CD8-positive, alpha-beta memory T cell (primary cell): ENCODE measurements at regions not wholly inside any gene's neighbourhood (a gene's known extent, or its start where the extent isn't known, plus 50 kb on each side); places are given as distances from the start of the nearest gene placed in this dataset.
"Not testable (repeated sequence)": the region's sequence is repeated elsewhere in the genome, so short reads cannot be mapped to it uniquely, and the experiment has no call there.

Experiments
- CTCF ChIA-PET: fragments of 350-600 bp; sonication (Branson Sonifier 250); formaldehyde crosslinking; loops from one replicate; lab custom pipeline; 2021; ENCODE audit warnings: antibody characterized with exemption; lab: Charles Lee
- POLR2A ChIA-PET: fragments of 350-600 bp; sonication (Branson Sonifier 250); formaldehyde crosslinking; loops from one replicate; lab custom pipeline; 2021; ENCODE audit warnings: antibody characterized with exemption; lab: Charles Lee
- DNase-seq, 5 donors: peaks; one replicate each; pipeline versions ENCODE4 v3.0.0 to v3.0.0-alpha.2; 2020 to 2022; ENCODE audit warnings: mixed read lengths in 1 of 5
- H3K27ac ChIP-seq: one replicate; pipeline ENCODE4 v1.7.0; 2013; ENCODE audit warnings: low read depth, mild to moderate bottlenecking, low read length, moderate library complexity
- H3K27me3 ChIP-seq: 2 replicates; pipeline ENCODE4 v1.7.0; 2013; ENCODE audit warnings: low read length, mild to moderate bottlenecking; ENCODE audit not compliant: insufficient read depth, poor library complexity, severe bottlenecking
- H3K36me3 ChIP-seq: 2 replicates; pipeline ENCODE4 v1.7.0; 2013; ENCODE audit warnings: mild to moderate bottlenecking, low read length, moderate library complexity; ENCODE audit not compliant: insufficient read depth
- H3K4me1 ChIP-seq: 2 replicates; pipeline ENCODE4 v1.7.0; 2013; ENCODE audit warnings: mild to moderate bottlenecking, low read length, moderate library complexity; ENCODE audit not compliant: insufficient read depth
- H3K4me3 ChIP-seq: 2 replicates; pipeline ENCODE4 v1.7.0; 2013; ENCODE audit warnings: mild to moderate bottlenecking, low read length
- H3K9me3 ChIP-seq: 2 replicates; pipeline ENCODE4 v1.7.0; 2013; ENCODE audit warnings: mild to moderate bottlenecking, low read length
- H3K27ac Mint-ChIP-seq, 8 donors: one replicate each; pipeline ENCODE4 v1.8.0; 2020 to 2021; ENCODE audit warnings: mixed read lengths in 8 of 8, mild to moderate bottlenecking in 6 of 8, inconsistent platforms in 3 of 8, moderate library complexity in 3 of 8
- H3K27me3 Mint-ChIP-seq, 2 donors: one replicate each; pipeline ENCODE4 v1.8.0; 2020 to 2021; ENCODE audit warnings: mixed read lengths in 2 of 2, mild to moderate bottlenecking in 1 of 2, moderate library complexity in 1 of 2
- H3K36me3 Mint-ChIP-seq, 3 donors: one replicate each; pipeline ENCODE4 v1.8.0; 2020 to 2021; ENCODE audit warnings: mixed read lengths in 3 of 3, inconsistent platforms in 1 of 3, mild to moderate bottlenecking in 1 of 3
- H3K4me1 Mint-ChIP-seq, 3 donors: one replicate each; pipeline ENCODE4 v1.8.0; 2020 to 2021; ENCODE audit warnings: mixed read lengths in 3 of 3, inconsistent platforms in 1 of 3, mild to moderate bottlenecking in 1 of 3
- H3K4me3 Mint-ChIP-seq, 7 donors: one replicate each; pipeline ENCODE4 v1.8.0; 2020 to 2021; ENCODE audit warnings: mixed read lengths in 7 of 7, mild to moderate bottlenecking in 6 of 7, moderate library complexity in 4 of 7, inconsistent platforms in 2 of 7
- H3K9me3 Mint-ChIP-seq, 5 donors: one replicate each; pipeline ENCODE4 v1.8.0; 2020 to 2022; ENCODE audit warnings: mixed read lengths in 5 of 5, mild to moderate bottlenecking in 3 of 5, moderate library complexity in 2 of 5, inconsistent platforms in 1 of 5

GRCh38 chr3:176051766-176052165 lies 1145.5 kb downstream of the TBL1XR1 start:
- Mint-ChIP-seq H3K36me3 (no peaks in the 10 kb centered on the region), H3K9me3 (peaks cover 0 to 24% (median 2%) of the 10 kb centered on the region in 5 donors), H3K27me3 (no peaks in the 10 kb centered on the region), H3K4me3 (no peak overlapping the region), H3K27ac (no peak overlapping the region), H3K4me1 (no peaks in the 10 kb centered on the region)
- POLR2A ChIA-PET = no interaction called here
- no peak overlapping the region for H3K27ac ChIP-seq
- DNase-seq = no peak
- CTCF ChIA-PET = no interaction called here
- no peaks in the 10 kb centered on the region for H3K36me3 ChIP-seq
- no peaks in the 10 kb centered on the region for H3K27me3 ChIP-seq
- H3K9me3 ChIP-seq = no peaks in the 10 kb centered on the region
- H3K4me1 ChIP-seq = no peaks in the 10 kb centered on the region
- H3K4me3 ChIP-seq = no peak overlapping the region

- no peaks in the 10 kb centered on the region for H3K4me1 Mint-ChIP-seq
- H3K36me3 ChIP-seq = no peaks in the 10 kb centered on the region
- ChIA-PET CTCF (no interaction called here), POLR2A (no interaction called here)
- H3K27ac Mint-ChIP-seq = no peak overlapping the region
- H3K27me3 ChIP-seq = no peaks in the 10 kb centered on the region
- peaks cover 0 to 20% (median 1%) of the 10 kb centered on the region in 5 donors for H3K9me3 Mint-ChIP-seq
- no peak for DNase-seq
- no peaks in the 10 kb centered on the region for H3K4me1 ChIP-seq
- no peaks in the 10 kb centered on the region for H3K36me3 Mint-ChIP-seq
- H3K27ac ChIP-seq = no peak overlapping the region
- H3K4me3 ChIP-seq = no peak overlapping the region
- no peak overlapping the region for H3K4me3 Mint-ChIP-seq
- no peaks in the 10 kb centered on the region for H3K9me3 ChIP-seq
- no peaks in the 10 kb centered on the region for H3K27me3 Mint-ChIP-seq
Measured at GRCh38 chr3:176046703-176047102, 1150.6 kb downstream of the TBL1XR1 start.

GRCh38 chr3:176041812-176042211 lies 1155.5 kb downstream of the TBL1XR1 start:
- Mint-ChIP-seq H3K36me3 (no peaks in the 10 kb centered on the region), H3K27me3 (peaks cover 0 to 1% of the 10 kb centered on the region in 2 donors), H3K9me3 (peaks cover 0 to 14% (median 2%) of the 10 kb centered on the region in 5 donors), H3K4me1 (no peaks in the 10 kb centered on the region), H3K4me3 (no peak overlapping the region), H3K27ac (no peak overlapping the region)
- Histone ChIP-seq H3K9me3 (no peaks in the 10 kb centered on the region), H3K4me1 (no peaks in the 10 kb centered on the region), H3K27ac (no peak overlapping the region), H3K36me3 (no peaks in the 10 kb centered on the region), H3K4me3 (no peak overlapping the region), H3K27me3 (no peaks in the 10 kb centered on the region)
- CTCF ChIA-PET = no interaction called here
- no peak for DNase-seq
- POLR2A ChIA-PET = no interaction called here

- no peaks in the 10 kb centered on the region for H3K4me1 ChIP-seq
- H3K9me3 Mint-ChIP-seq = peaks cover 0 to 10% (median 2%) of the 10 kb centered on the region in 5 donors
- ChIA-PET CTCF (no interaction called here), POLR2A (no interaction called here)
- H3K9me3 ChIP-seq = no peaks in the 10 kb centered on the region
- no peak overlapping the region for H3K27ac Mint-ChIP-seq
- H3K27me3 ChIP-seq = no peaks in the 10 kb centered on the region
- no peaks in the 10 kb centered on the region for H3K36me3 Mint-ChIP-seq
- H3K4me3 ChIP-seq = no peak overlapping the region
- no peaks in the 10 kb centered on the region for H3K36me3 ChIP-seq
- H3K27me3 Mint-ChIP-seq = peaks cover 0 to 1% of the 10 kb centered on the region in 2 donors
- no peak overlapping the region for H3K27ac ChIP-seq
- no peak overlapping the region for H3K4me3 Mint-ChIP-seq
- DNase-seq = no peak
- H3K4me1 Mint-ChIP-seq = no peaks in the 10 kb centered on the region
Measured at GRCh38 chr3:176041185-176041584, 1156.1 kb downstream of the TBL1XR1 start.

- Histone ChIP-seq H3K9me3 (no peaks in the 10 kb centered on the region), H3K27me3 (no peaks in the 10 kb centered on the region), H3K4me1 (no peaks in the 10 kb centered on the region), H3K27ac (no peak overlapping the region), H3K4me3 (no peak overlapping the region), H3K36me3 (no peaks in the 10 kb centered on the region)
- peaks cover 0 to 1% of the 10 kb centered on the region in 2 donors for H3K27me3 Mint-ChIP-seq
- DNase-seq = no peak
- no peak overlapping the region for H3K4me3 Mint-ChIP-seq
- CTCF ChIA-PET = no interaction called here
- no peak overlapping the region for H3K27ac Mint-ChIP-seq
- POLR2A ChIA-PET = no interaction called here
- no peaks in the 10 kb centered on the region for H3K36me3 Mint-ChIP-seq
- H3K9me3 Mint-ChIP-seq = peaks cover 2 to 10% (median 2%) of the 10 kb centered on the region in 5 donors
- H3K4me1 Mint-ChIP-seq = no peaks in the 10 kb centered on the region
Measured at GRCh38 chr3:176037636-176038035, 1159.6 kb downstream of the TBL1XR1 start.

GRCh38 chr3:176032043-176032442 lies 1165.2 kb downstream of the TBL1XR1 start:
- no peaks in the 10 kb centered on the region for H3K36me3 Mint-ChIP-seq
- POLR2A ChIA-PET = no interaction called here
- H3K9me3 Mint-ChIP-seq = peaks cover 0 to 17% (median 5%) of the 10 kb centered on the region in 5 donors
- H3K36me3 ChIP-seq = no peaks in the 10 kb centered on the region
- no peak overlapping the region for H3K27ac Mint-ChIP-seq
- no peaks in the 10 kb centered on the region for H3K4me1 Mint-ChIP-seq
- H3K9me3 ChIP-seq = no peaks in the 10 kb centered on the region
- H3K4me3 ChIP-seq = no peak overlapping the region
- H3K4me1 ChIP-seq = no peaks in the 10 kb centered on the region
- no peak overlapping the region for H3K4me3 Mint-ChIP-seq
- no peak overlapping the region for H3K27ac ChIP-seq
- no peak for DNase-seq
- H3K27me3 Mint-ChIP-seq = no peaks in the 10 kb centered on the region
- CTCF ChIA-PET = no interaction called here
- H3K27me3 ChIP-seq = no peaks in the 10 kb centered on the region

- H3K27me3 Mint-ChIP-seq, DNase-seq, POLR2A ChIA-PET, H3K4me3 ChIP-seq, H3K4me3 Mint-ChIP-seq, CTCF ChIA-PET, H3K36me3 ChIP-seq, H3K27ac Mint-ChIP-seq, H3K9me3 ChIP-seq, H3K9me3 Mint-ChIP-seq, H3K4me1 Mint-ChIP-seq, H3K27me3 ChIP-seq, H3K27ac ChIP-seq, H3K4me1 ChIP-seq, H3K36me3 Mint-ChIP-seq: not testable (repeated sequence)
Measured at GRCh38 chr3:176016203-176016602, 1157.1 kb downstream of the NAALADL2 start.

GRCh38 chr3:176015228-176015627 lies 1156.1 kb downstream of the NAALADL2 start:
- H3K27ac ChIP-seq, POLR2A ChIA-PET, H3K9me3 ChIP-seq: not testable (repeated sequence)

GRCh38 chr3:176009256-176009655 lies 1150.1 kb downstream of the NAALADL2 start:
- no peaks in the 10 kb centered on the region for H3K4me1 Mint-ChIP-seq

More at GRCh38 chr3:176015228-176015627, 1156.1 kb downstream of the NAALADL2 start:
- H3K4me1 Mint-ChIP-seq, H3K27me3 ChIP-seq, H3K4me1 ChIP-seq, CTCF ChIA-PET, H3K27ac Mint-ChIP-seq, H3K4me3 Mint-ChIP-seq, H3K4me3 ChIP-seq, DNase-seq, H3K36me3 Mint-ChIP-seq, H3K36me3 ChIP-seq, H3K27me3 Mint-ChIP-seq, H3K9me3 Mint-ChIP-seq: not testable (repeated sequence)

More at GRCh38 chr3:176009256-176009655, 1150.1 kb downstream of the NAALADL2 start:
- Mint-ChIP-seq H3K36me3 (no peaks in the 10 kb centered on the region), H3K27me3 (no peaks in the 10 kb centered on the region), H3K9me3 (peaks cover 0 to 6% (median 2%) of the 10 kb centered on the region in 5 donors), H3K27ac (no peak overlapping the region), H3K4me3 (no peak overlapping the region)
- Histone ChIP-seq H3K4me3 (no peak overlapping the region), H3K27me3 (no peaks in the 10 kb centered on the region), H3K27ac (no peak overlapping the region), H3K4me1 (no peaks in the 10 kb centered on the region), H3K36me3 (no peaks in the 10 kb centered on the region), H3K9me3 (no peaks in the 10 kb centered on the region)
- no peak for DNase-seq
- POLR2A ChIA-PET = no interaction called here
- CTCF ChIA-PET = no interaction called here
